ENCODE measurements at regions not wholly inside any gene's neighbourhood (a gene's known extent, or its start where the extent isn't known, plus 50 kb on each side); places are given as distances from the start of the nearest gene placed in this dataset.

GRCh38 chr1:218529646-218530300 lies 184.6 kb downstream of the TGFB2 start:
- no peak for TF ChIP-seq CTCF (IDR thresholded peaks at IDR 0.05; ENCODE audit: insufficient read depth, low read length, poor library complexity, severe bottlenecking)
- TF ChIP-seq EZH2phosphoT487 (conservative IDR thresholded peaks at IDR 0.05; ENCODE audit: low read length) = no peak
